ENCODE measurements at regions not wholly inside any gene's neighbourhood (a gene's known extent, or its start where the extent isn't known, plus 50 kb on each side); places are given as distances from the start of the nearest gene placed in this dataset.
"Not testable (repeated sequence)": the region's sequence is repeated elsewhere in the genome, so short reads cannot be mapped to it uniquely, and the experiment has no call there.

GRCh38 chr2:192536922-192537624 lies 342.3 kb upstream of the TMEFF2 start:
- DNase-seq (ENCODE audit: low read depth): no peak

GRCh38 chr2:192535956-192536921 lies 341.5 kb upstream of the TMEFF2 start:
- DNase-seq (ENCODE audit: low read depth): no peak

- no peak for DNase-seq (ENCODE audit: low read depth)
Measured at GRCh38 chr2:192534072-192534471, 339.3 kb upstream of the TMEFF2 start.

GRCh38 chr2:192524642-192525251 lies 330.0 kb upstream of the TMEFF2 start:
- DNase-seq (ENCODE audit: low read depth): not testable (repeated sequence)

- DNase-seq (ENCODE audit: low read depth): not testable (repeated sequence)
Measured at GRCh38 chr2:192524214-192524613, 329.5 kb upstream of the TMEFF2 start.

GRCh38 chr2:192515937-192516336 lies 321.2 kb upstream of the TMEFF2 start:
- DNase-seq (ENCODE audit: low read depth): no peak

- no peak for DNase-seq (ENCODE audit: low read depth)
Measured at GRCh38 chr2:192513575-192513974, 318.8 kb upstream of the TMEFF2 start.

GRCh38 chr2:192507836-192508450 lies 313.2 kb upstream of the TMEFF2 start:
- DNase-seq (ENCODE audit: low read depth): not testable (repeated sequence)

GRCh38 chr2:192500550-192501200 lies 305.9 kb upstream of the TMEFF2 start:
- DNase-seq (ENCODE audit: low read depth): no peak

- no peak for DNase-seq (ENCODE audit: low read depth)
Measured at GRCh38 chr2:192499476-192499875, 304.7 kb upstream of the TMEFF2 start.

GRCh38 chr2:192498747-192499146 lies 304.0 kb upstream of the TMEFF2 start:
- no peak for DNase-seq (ENCODE audit: low read depth)

- DNase-seq (ENCODE audit: low read depth): not testable (repeated sequence)
Measured at GRCh38 chr2:192488158-192488557, 293.4 kb upstream of the TMEFF2 start.

- DNase-seq (ENCODE audit: low read depth): no peak
Measured at GRCh38 chr2:192487636-192488035, 292.9 kb upstream of the TMEFF2 start.

- no peak for DNase-seq (ENCODE audit: low read depth)
Measured at GRCh38 chr2:192484903-192485302, 290.2 kb upstream of the TMEFF2 start.

GRCh38 chr2:192480984-192481383 lies 286.3 kb upstream of the TMEFF2 start:
- DNase-seq (ENCODE audit: low read depth): no peak

- DNase-seq (ENCODE audit: low read depth): no peak
Measured at GRCh38 chr2:192473331-192473730, 278.6 kb upstream of the TMEFF2 start.

- no peak for DNase-seq (ENCODE audit: low read depth)
Measured at GRCh38 chr2:192471982-192472381, 277.2 kb upstream of the TMEFF2 start.

- DNase-seq (ENCODE audit: low read depth): no peak
Measured at GRCh38 chr2:192469612-192470011, 274.9 kb upstream of the TMEFF2 start.

- no peak for DNase-seq (ENCODE audit: low read depth)
Measured at GRCh38 chr2:192467953-192468660, 273.4 kb upstream of the TMEFF2 start.

GRCh38 chr2:192465141-192465540 lies 270.4 kb upstream of the TMEFF2 start:
- no peak for DNase-seq (ENCODE audit: low read depth)

- DNase-seq (ENCODE audit: low read depth): no peak
Measured at GRCh38 chr2:192459422-192459821, 264.7 kb upstream of the TMEFF2 start.

All from stimulated activated CD8-positive, alpha-beta memory T cell treated with anti-CD3 and anti-CD28 coated beads, Interleukin-4, amount 100 ng/mL, for 24 hours (primary cell).